AML-193 (cell line): ENCODE measurements at regions not wholly inside any gene's neighbourhood (a gene's known extent, or its start where the extent isn't known, plus 50 kb on each side); places are given as distances from the start of the nearest gene placed in this dataset.
"Not testable (repeated sequence)": the region's sequence is repeated elsewhere in the genome, so short reads cannot be mapped to it uniquely, and the experiment has no call there.

ENCODE experiments used
- DNase-seq, 2 experiments: peaks; one replicate each; lab custom pipeline; 2025; lab: John Stamatoyannopoulos, UW

GRCh38 chr22:49392841-49393510, 434.7 kb downstream of the BRD1 start:
- DNase-seq = no peak

- DNase-seq = no peak
These were observed 435.4 kb downstream of the BRD1 start for GRCh38 chr22:49392247-49392646.

- no peak for DNase-seq
These were observed 436.2 kb downstream of the BRD1 start for GRCh38 chr22:49391436-49391835.

GRCh38 chr22:49390954-49391353, 436.7 kb downstream of the BRD1 start:
- no peak for DNase-seq

- DNase-seq = not testable (repeated sequence)
These were observed 443.8 kb downstream of the BRD1 start for GRCh38 chr22:49383909-49384308.

- no peak for DNase-seq
These were observed 445.3 kb downstream of the BRD1 start for GRCh38 chr22:49382451-49382735.

- DNase-seq = no peak
These were observed 445.9 kb downstream of the BRD1 start for GRCh38 chr22:49381595-49382450.

- DNase-seq = no peak
These were observed 446.9 kb downstream of the BRD1 start for GRCh38 chr22:49380828-49381114.

GRCh38 chr22:49380095-49380827, 447.4 kb downstream of the BRD1 start:
- no peak for DNase-seq

GRCh38 chr22:49377306-49377705, 450.4 kb downstream of the BRD1 start:
- no peak for DNase-seq

GRCh38 chr22:49373801-49374226, 453.9 kb downstream of the BRD1 start:
- DNase-seq = no peak

- no peak for DNase-seq
These were observed 454.4 kb downstream of the BRD1 start for GRCh38 chr22:49373289-49373666.

GRCh38 chr22:49372530-49373288, 455.0 kb downstream of the BRD1 start:
- DNase-seq = no peak

- DNase-seq = no peak
These were observed 455.6 kb downstream of the BRD1 start for GRCh38 chr22:49372111-49372529.

- DNase-seq = no peak
These were observed 456.2 kb downstream of the BRD1 start for GRCh38 chr22:49371325-49372110.

GRCh38 chr22:49370627-49371301, 456.9 kb downstream of the BRD1 start:
- DNase-seq = no peak

GRCh38 chr22:49369726-49370626, 457.7 kb downstream of the BRD1 start:
- no peak for DNase-seq

GRCh38 chr22:49368976-49369725, 458.5 kb downstream of the BRD1 start:
- DNase-seq = no peak
